ENCODE measurements at regions not wholly inside any gene's neighbourhood (a gene's known extent, or its start where the extent isn't known, plus 50 kb on each side); places are given as distances from the start of the nearest gene placed in this dataset.

DNA sequence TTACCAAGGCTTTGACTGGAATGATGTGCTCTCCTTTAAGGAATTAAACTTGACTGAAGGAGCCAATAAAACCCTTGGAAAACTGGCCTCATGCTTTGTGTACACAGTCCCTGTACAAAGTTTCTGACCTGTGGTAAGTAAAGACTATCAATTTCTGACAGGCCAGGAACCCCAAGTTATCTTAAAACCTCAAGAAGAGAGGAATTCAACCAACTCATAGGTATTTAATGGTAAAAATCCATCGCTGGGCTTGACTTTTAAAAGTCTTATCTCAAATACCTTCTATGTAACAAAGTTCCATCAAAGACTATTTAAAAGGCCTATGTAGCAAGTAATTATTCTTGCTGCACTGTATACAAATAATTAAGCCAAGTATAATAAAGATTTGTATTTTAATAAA is 103.7 kb upstream of the TENT5D start:
- no peak for TF ChIP-seq POLR2AphosphoS5 (IDR thresholded peaks at IDR 0.05; ENCODE audit: low read depth, low read length)
- TF ChIP-seq POLR2A (IDR thresholded peaks at IDR 0.05; ENCODE audit: low read depth, low read length): no peak

Data from GM12892 (cell line).